RWPE1 (cell line): ENCODE measurements at regions not wholly inside any gene's neighbourhood (a gene's known extent, or its start where the extent isn't known, plus 50 kb on each side); places are given as distances from the start of the nearest gene placed in this dataset.
"Not testable (repeated sequence)": the region's sequence is repeated elsewhere in the genome, so short reads cannot be mapped to it uniquely, and the experiment has no call there.

Source experiments
- CTCF ChIA-PET: fragments of 350-600 bp; sonication (Branson Sonifier 250); formaldehyde crosslinking; extraction: SDS; loops from one replicate; lab custom pipeline; 2021; lab: Yijun Ruan, JAX
- POLR2A ChIA-PET: fragments of 400-600 bp; formaldehyde crosslinking; extraction: SDS; loops from one replicate; lab custom pipeline; 2020; ENCODE audit warnings: antibody characterized with exemption; ENCODE audit not compliant: low non-redundant PET; lab: Yijun Ruan, JAX
- DNase-seq: peaks from one replicate; pipeline ENCODE4 v3.0.0; 2012; ENCODE audit warnings: low spot score
- H3K27ac ChIP-seq: fragments of 450-650 bp; 2 replicates; pipeline ENCODE4 v1.5.1; 2017
- TF ChIP-seq, protein P1 (sequence below): fragments of 450-650 bp; conservative IDR thresholded peaks from 2 replicates; pipeline ENCODE4 v1.5.1; 2017; ENCODE audit warnings: low read depth, mild to moderate bottlenecking

- TF ChIP-seq, protein P1, sequence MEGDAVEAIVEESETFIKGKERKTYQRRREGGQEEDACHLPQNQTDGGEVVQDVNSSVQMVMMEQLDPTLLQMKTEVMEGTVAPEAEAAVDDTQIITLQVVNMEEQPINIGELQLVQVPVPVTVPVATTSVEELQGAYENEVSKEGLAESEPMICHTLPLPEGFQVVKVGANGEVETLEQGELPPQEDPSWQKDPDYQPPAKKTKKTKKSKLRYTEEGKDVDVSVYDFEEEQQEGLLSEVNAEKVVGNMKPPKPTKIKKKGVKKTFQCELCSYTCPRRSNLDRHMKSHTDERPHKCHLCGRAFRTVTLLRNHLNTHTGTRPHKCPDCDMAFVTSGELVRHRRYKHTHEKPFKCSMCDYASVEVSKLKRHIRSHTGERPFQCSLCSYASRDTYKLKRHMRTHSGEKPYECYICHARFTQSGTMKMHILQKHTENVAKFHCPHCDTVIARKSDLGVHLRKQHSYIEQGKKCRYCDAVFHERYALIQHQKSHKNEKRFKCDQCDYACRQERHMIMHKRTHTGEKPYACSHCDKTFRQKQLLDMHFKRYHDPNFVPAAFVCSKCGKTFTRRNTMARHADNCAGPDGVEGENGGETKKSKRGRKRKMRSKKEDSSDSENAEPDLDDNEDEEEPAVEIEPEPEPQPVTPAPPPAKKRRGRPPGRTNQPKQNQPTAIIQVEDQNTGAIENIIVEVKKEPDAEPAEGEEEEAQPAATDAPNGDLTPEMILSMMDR: no peak
- ChIA-PET CTCF (interaction anchor here (0.6 to 0.7 kb wide), 2 partner anchors 17 to 324 kb away, joined by 3 to 4 read pairs; no protein-coding TSS in a partner anchor), POLR2A (no interaction called here)
- no peak overlapping the region for H3K27ac ChIP-seq
- no peak for DNase-seq
These were observed 99.9 kb upstream of the CHST15 start for GRCh38 chr10:124193309-124193696.

DNA sequence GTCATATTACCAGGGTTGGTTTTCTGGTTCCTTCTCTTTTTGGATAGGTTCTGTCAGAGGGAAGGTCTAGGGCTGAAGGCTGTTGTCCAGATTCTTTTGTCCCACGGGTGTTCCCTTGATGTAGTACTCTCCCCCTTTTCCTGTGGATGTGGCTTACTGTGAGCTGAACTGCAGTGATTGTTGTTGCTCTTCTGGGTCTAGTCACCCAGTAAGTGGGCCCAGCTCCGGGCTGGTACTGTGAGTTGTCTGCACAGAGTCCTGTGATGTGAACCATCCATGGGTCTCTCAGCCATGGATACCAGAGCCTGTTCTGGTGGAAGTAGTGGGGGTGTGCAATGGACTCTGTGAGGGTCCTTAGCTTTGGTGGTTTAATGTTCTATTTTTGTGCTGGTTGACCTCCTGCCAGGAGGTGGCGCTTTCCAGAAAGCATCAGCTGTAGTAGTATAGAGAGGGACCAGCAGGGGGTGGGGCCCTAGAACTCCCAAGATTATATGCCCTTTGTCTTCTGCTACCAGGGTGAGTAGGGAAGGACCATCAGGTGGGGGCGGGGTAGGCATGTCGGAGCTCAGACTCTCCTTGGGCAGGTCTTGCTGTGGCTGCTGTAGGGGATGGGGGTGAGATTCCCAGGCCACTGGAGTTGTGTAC, 99.4 kb upstream of the CHST15 start:
- H3K27ac ChIP-seq, DNase-seq, POLR2A ChIA-PET: not testable (repeated sequence)
- CTCF ChIA-PET: interaction anchor here (0.6 to 0.8 kb wide), 4 partner anchors 15 to 460 kb away, joined by 3 to 4 read pairs (median 4); no protein-coding TSS in a partner anchor

GRCh38 chr10:124190476-124190875, 97.1 kb upstream of the CHST15 start:
- POLR2A ChIA-PET, DNase-seq, H3K27ac ChIP-seq, CTCF ChIA-PET: not testable (repeated sequence)

GRCh38 chr10:124186956-124187355, 93.6 kb upstream of the CHST15 start:
- no peak for DNase-seq
- CTCF ChIA-PET: interaction anchor here (0.6 kb wide), 1 partner anchor 771 kb away, joined by 3 read pairs; no protein-coding TSS in a partner anchor
- no peak overlapping the region for H3K27ac ChIP-seq
- TF ChIP-seq, protein P1: no peak
- POLR2A ChIA-PET: no interaction called here

DNA sequence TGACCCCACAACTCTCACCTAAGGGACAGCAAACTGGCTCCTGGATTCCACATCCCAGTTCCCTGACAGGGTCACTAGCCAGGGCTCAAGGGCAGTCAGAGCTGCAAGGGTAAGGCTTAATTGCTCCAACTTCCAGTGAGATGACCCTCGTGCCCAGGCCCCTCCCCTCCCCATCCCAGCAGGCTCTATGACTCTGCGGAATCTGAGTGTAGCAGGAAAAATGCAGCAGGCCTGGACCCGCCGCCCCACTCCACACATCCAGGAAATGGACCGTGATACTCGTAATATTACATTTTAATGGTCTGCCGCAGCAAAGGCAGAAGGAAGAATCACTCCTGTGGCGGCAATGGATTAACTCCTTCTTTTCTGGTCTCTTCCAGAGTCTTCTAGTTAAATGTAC, 91.7 kb upstream of the CHST15 start:
- ChIA-PET POLR2A (no interaction called here), CTCF (no interaction called here)
- DNase-seq: peak; percentile 88
- TF ChIP-seq, protein P1: no peak
- peak overlapping the region; percentile 72 for H3K27ac ChIP-seq

DNA sequence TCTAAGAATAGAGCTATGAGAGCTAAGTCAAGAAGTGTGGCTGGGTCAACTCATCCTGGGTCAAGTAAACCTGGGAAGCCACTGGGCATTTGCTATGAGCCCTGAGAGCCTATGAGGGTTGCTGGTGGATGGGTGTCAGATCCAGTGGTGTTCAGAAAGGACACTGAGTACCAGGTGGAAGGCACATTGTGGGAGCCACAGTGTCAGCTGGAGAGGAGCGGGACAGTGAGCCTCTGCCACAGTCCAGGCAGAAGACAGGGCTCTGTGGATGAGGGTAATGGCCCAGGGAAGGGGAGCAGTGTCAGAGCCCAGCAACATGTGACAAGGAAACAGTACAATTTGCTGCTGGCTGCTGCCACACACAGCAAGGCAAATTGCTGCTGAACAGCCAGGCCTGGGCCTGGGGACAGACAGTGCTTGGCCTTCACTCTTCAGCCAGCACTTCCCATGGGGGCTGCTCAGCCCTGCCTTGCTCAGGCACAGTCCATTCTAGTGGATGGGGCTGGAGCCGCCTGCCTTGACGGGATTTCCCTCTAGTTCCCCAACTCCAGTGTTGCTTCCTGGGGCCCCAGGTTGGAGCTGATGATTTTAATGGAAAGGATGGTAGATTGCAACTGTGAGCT, 90.9 kb upstream of the CHST15 start:
- DNase-seq: no peak
- peak overlapping the region; percentile 72 for H3K27ac ChIP-seq
- CTCF ChIA-PET: no interaction called here
- TF ChIP-seq, protein P1: no peak
- POLR2A ChIA-PET: no interaction called here

- ChIA-PET CTCF (no interaction called here), POLR2A (no interaction called here)
- TF ChIP-seq, protein P1: no peak
- no peak overlapping the region for H3K27ac ChIP-seq
- no peak for DNase-seq
These were observed 90.2 kb upstream of the CHST15 start for GRCh38 chr10:124183617-124184016.
